ENCODE measurements at regions not wholly inside any gene's neighbourhood (a gene's known extent, or its start where the extent isn't known, plus 50 kb on each side); places are given as distances from the start of the nearest gene placed in this dataset.

- TF ChIP-seq CTCF (IDR thresholded peaks at IDR 0.05; ENCODE audit: borderline replicate concordance, extremely low read depth, insufficient read depth): no peak
- Histone ChIP-seq H3K9me3 (ENCODE audit: control insufficient read depth in 2 of 3, insufficient read depth in 1 of 3, low read length in 3 of 3) (no peaks in the 10 kb centered on the region), H3K4me1 (ENCODE audit: control insufficient read depth in 2 of 3, insufficient read depth in 2 of 3, low read depth in 1 of 3, low read length in 3 of 3) (no peaks in the 10 kb centered on the region), H3K27ac (ENCODE audit: low read depth in 2 of 2, low read length in 2 of 2) (no peak overlapping the region), H3K9ac (ENCODE audit: low read length in 3 of 3) (no peak overlapping the region), H3K36me3 (ENCODE audit: control insufficient read depth in 2 of 3, insufficient read depth in 3 of 3, low read length in 3 of 3) (no peaks in the 10 kb centered on the region), H3K27me3 (ENCODE audit: control insufficient read depth, insufficient read depth, low read length) (no peaks in the 10 kb centered on the region), H3K4me3 (ENCODE audit: low read length in 3 of 3) (no peak overlapping the region)
- intact Hi-C loops (cut with DNase I): no loop called here
- no peak for DNase-seq
- no peak for FAIRE-seq
Observed at GRCh38 chr1:98546319-98546718, 115.2 kb upstream of the SNX7 start.

- peak in 1 of 5 donors; percentile 21 for DNase-seq
- no peak for FAIRE-seq
- Histone ChIP-seq H3K36me3 (ENCODE audit: control insufficient read depth in 2 of 3, insufficient read depth in 3 of 3, low read length in 3 of 3) (no peaks in the 10 kb centered on the region), H3K4me3 (ENCODE audit: low read length in 3 of 3) (no peak overlapping the region), H3K9ac (ENCODE audit: low read length in 3 of 3) (no peak overlapping the region), H3K27ac (ENCODE audit: low read depth in 2 of 2, low read length in 2 of 2) (no peak overlapping the region), H3K4me1 (ENCODE audit: control insufficient read depth in 2 of 3, insufficient read depth in 2 of 3, low read depth in 1 of 3, low read length in 3 of 3) (no peaks in the 10 kb centered on the region), H3K27me3 (ENCODE audit: control insufficient read depth, insufficient read depth, low read length) (no peaks in the 10 kb centered on the region), H3K9me3 (ENCODE audit: control insufficient read depth in 2 of 3, insufficient read depth in 1 of 3, low read length in 3 of 3) (no peaks in the 10 kb centered on the region)
- intact Hi-C loops (cut with DNase I): no loop called here
- TF ChIP-seq CTCF (IDR thresholded peaks at IDR 0.05; ENCODE audit: borderline replicate concordance, extremely low read depth, insufficient read depth): no peak
Observed at GRCh38 chr1:98538106-98538505, 123.4 kb upstream of the SNX7 start.

- FAIRE-seq (no peak), DNase-seq (no peak)
- H3K9me3 ChIP-seq (ENCODE audit: control insufficient read depth in 2 of 3, insufficient read depth in 1 of 3, low read length in 3 of 3): peaks cover 0 to 6% (median 0%) of the 10 kb centered on the region in 3 donors
- intact Hi-C loops (cut with DNase I): no loop called here
- H3K36me3 ChIP-seq (ENCODE audit: control insufficient read depth in 2 of 3, insufficient read depth in 3 of 3, low read length in 3 of 3): no peaks in the 10 kb centered on the region
- no peak for TF ChIP-seq CTCF (IDR thresholded peaks at IDR 0.05; ENCODE audit: borderline replicate concordance, extremely low read depth, insufficient read depth)
- no peak overlapping the region for H3K27ac ChIP-seq (ENCODE audit: low read depth in 2 of 2, low read length in 2 of 2)
- H3K4me1 ChIP-seq (ENCODE audit: control insufficient read depth in 2 of 3, insufficient read depth in 2 of 3, low read depth in 1 of 3, low read length in 3 of 3): no peaks in the 10 kb centered on the region
- no peak overlapping the region for H3K4me3 ChIP-seq (ENCODE audit: low read length in 3 of 3)
- no peaks in the 10 kb centered on the region for H3K27me3 ChIP-seq (ENCODE audit: control insufficient read depth, insufficient read depth, low read length)
- H3K9ac ChIP-seq (ENCODE audit: low read length in 3 of 3): no peak overlapping the region
Observed at GRCh38 chr1:98523256-98523655, 138.3 kb upstream of the SNX7 start.

- FAIRE-seq (no peak), DNase-seq (no peak)
- H3K9me3 ChIP-seq (ENCODE audit: control insufficient read depth in 2 of 3, insufficient read depth in 1 of 3, low read length in 3 of 3): no peaks in the 10 kb centered on the region
- H3K27ac ChIP-seq (ENCODE audit: low read depth in 2 of 2, low read length in 2 of 2): no peak overlapping the region
- no peaks in the 10 kb centered on the region for H3K36me3 ChIP-seq (ENCODE audit: control insufficient read depth in 2 of 3, insufficient read depth in 3 of 3, low read length in 3 of 3)
- no peak for TF ChIP-seq CTCF (IDR thresholded peaks at IDR 0.05; ENCODE audit: borderline replicate concordance, extremely low read depth, insufficient read depth)
- no peaks in the 10 kb centered on the region for H3K27me3 ChIP-seq (ENCODE audit: control insufficient read depth, insufficient read depth, low read length)
- H3K4me3 ChIP-seq (ENCODE audit: low read length in 3 of 3): no peak overlapping the region
- no peak overlapping the region for H3K9ac ChIP-seq (ENCODE audit: low read length in 3 of 3)
- intact Hi-C loops (cut with DNase I): no loop called here
- H3K4me1 ChIP-seq (ENCODE audit: control insufficient read depth in 2 of 3, insufficient read depth in 2 of 3, low read depth in 1 of 3, low read length in 3 of 3): no peaks in the 10 kb centered on the region
Observed at GRCh38 chr1:98516306-98516705, 145.2 kb upstream of the SNX7 start.

Measured in kidney (tissue), 13 donors.